H9 (cell line): ENCODE measurements at regions not wholly inside any gene's neighbourhood (a gene's known extent, or its start where the extent isn't known, plus 50 kb on each side); places are given as distances from the start of the nearest gene placed in this dataset.

Source experiments
- DNase-seq: peaks from one replicate; pipeline ENCODE4 v3.0.0-alpha.2; 2017
- H2AFZ ChIP-seq: one replicate; pipeline ENCODE4 v1.6.1; 2013; ENCODE audit warnings: mild to moderate bottlenecking, low read length, control low read depth, moderate library complexity
- H2AK5ac ChIP-seq: 2 replicates; pipeline ENCODE4 v1.6.1; 2013; ENCODE audit warnings: low read length, control low read depth, mixed read lengths; ENCODE audit not compliant: insufficient read length
- H2BK120ac ChIP-seq: one replicate; pipeline ENCODE4 v1.6.1; 2013; ENCODE audit warnings: low read depth, mild to moderate bottlenecking, low read length, control low read depth, inconsistent platforms; ENCODE audit not compliant: poor library complexity, severe bottlenecking
- H2BK12ac ChIP-seq: 2 replicates; pipeline ENCODE4 v1.6.1; 2013; ENCODE audit warnings: low read length, control low read depth, mixed read lengths, low read depth; ENCODE audit not compliant: insufficient read length
- H2BK15ac ChIP-seq: 2 replicates; pipeline ENCODE4 v1.6.1; 2013; ENCODE audit warnings: low read depth, low read length, control low read depth
- H2BK20ac ChIP-seq: one replicate; pipeline ENCODE4 v1.6.1; 2013; ENCODE audit warnings: low read depth, mild to moderate bottlenecking, low read length, control low read depth, inconsistent platforms; ENCODE audit not compliant: poor library complexity, severe bottlenecking
- H2BK5ac ChIP-seq: 2 replicates; pipeline ENCODE4 v1.6.1; 2013; ENCODE audit warnings: low read length, control low read depth, mixed read lengths; ENCODE audit not compliant: insufficient read length
- H3K14ac ChIP-seq: 2 replicates; pipeline ENCODE4 v1.6.1; 2013; ENCODE audit warnings: low read length, control low read depth; ENCODE audit not compliant: insufficient read depth
- H3K18ac ChIP-seq: 2 replicates; pipeline ENCODE4 v1.6.1; 2013; ENCODE audit warnings: low read depth, mild to moderate bottlenecking, mixed read lengths, low read length, control low read depth; ENCODE audit not compliant: insufficient read length
- H3K23ac ChIP-seq: 2 replicates; pipeline ENCODE4 v1.6.1; 2013; ENCODE audit warnings: low read length, control low read depth, mixed read lengths, low read depth; ENCODE audit not compliant: insufficient read length
- H3K23me2 ChIP-seq: 2 replicates; pipeline ENCODE4 v1.6.1; 2013; ENCODE audit warnings: low read depth, mild to moderate bottlenecking, mixed read lengths, low read length, control low read depth; ENCODE audit not compliant: insufficient read length, poor library complexity, severe bottlenecking
- H3K27ac ChIP-seq: 2 replicates; pipeline ENCODE4 v1.5.1; 2013; ENCODE audit warnings: low read length, control low read depth, mixed read lengths, low read depth; ENCODE audit not compliant: insufficient read length
- H3K27me3 ChIP-seq: 2 replicates; pipeline ENCODE4 v1.6.1; 2013; ENCODE audit warnings: low read length, control low read depth, inconsistent platforms; ENCODE audit not compliant: insufficient read depth
- H3K4ac ChIP-seq: 2 replicates; pipeline ENCODE4 v1.6.1; 2013; ENCODE audit warnings: low read depth, mild to moderate bottlenecking, control low read depth, inconsistent platforms, low read length, moderate library complexity
- H3K4me1 ChIP-seq: 2 replicates; pipeline ENCODE4 v1.6.1; 2013; ENCODE audit warnings: low read length, control low read depth, inconsistent platforms; ENCODE audit not compliant: insufficient read depth
- H3K4me2 ChIP-seq: 2 replicates; pipeline ENCODE4 v1.6.1; 2013; ENCODE audit warnings: low read length, control low read depth, mixed read lengths; ENCODE audit not compliant: insufficient read length, insufficient read depth
- H3K56ac ChIP-seq: 2 replicates; pipeline ENCODE4 v1.6.1; 2013; ENCODE audit warnings: low read depth, mild to moderate bottlenecking, mixed read lengths, low read length, control low read depth; ENCODE audit not compliant: insufficient read length
- H3K79me1 ChIP-seq: 2 replicates; pipeline ENCODE4 v1.6.1; 2013; ENCODE audit warnings: low read depth, mild to moderate bottlenecking, moderate library complexity, low read length, control low read depth, inconsistent platforms; ENCODE audit not compliant: insufficient read depth, poor library complexity, severe bottlenecking
- H3K79me2 ChIP-seq: 2 replicates; pipeline ENCODE4 v1.6.1; 2013; ENCODE audit warnings: low read length, control low read depth, inconsistent platforms; ENCODE audit not compliant: insufficient read depth
- H3K9ac ChIP-seq: 2 replicates; pipeline ENCODE4 v1.6.1; 2013; ENCODE audit warnings: low read length, control low read depth, mixed read lengths; ENCODE audit not compliant: insufficient read length; ENCODE audit errors: extremely low read depth
- H3K9me3 ChIP-seq: one replicate; pipeline ENCODE4 v1.6.1; 2013; ENCODE audit warnings: low read depth, low read length, inconsistent platforms; ENCODE audit not compliant: control insufficient read depth
- H3T11ph ChIP-seq: one replicate; pipeline ENCODE4 v1.6.1; 2013; ENCODE audit warnings: mild to moderate bottlenecking, low read length, control low read depth, inconsistent platforms
- H4K20me1 ChIP-seq: one replicate; pipeline ENCODE4 v1.6.1; 2013; ENCODE audit not compliant: control insufficient read depth, insufficient read length, insufficient read depth
- H4K5ac ChIP-seq: 2 replicates; pipeline ENCODE4 v1.6.1; 2013; ENCODE audit warnings: low read depth, mild to moderate bottlenecking, mixed read lengths, low read length, control low read depth; ENCODE audit not compliant: insufficient read length
- H4K8ac ChIP-seq: replicated peaks from 2 replicates; pipeline ENCODE4 v1.6.1; 2013; ENCODE audit warnings: low read length, control low read depth, mixed read lengths, low read depth; ENCODE audit not compliant: insufficient read length
- H4K91ac ChIP-seq: 2 replicates; pipeline ENCODE4 v1.6.1; 2013; ENCODE audit warnings: low read depth, mild to moderate bottlenecking, moderate library complexity, mixed read lengths, low read length, control low read depth; ENCODE audit not compliant: insufficient read length
- H3K27ac Mint-ChIP-seq, 3 experiments: 2 replicates in 2 of 3; 3 replicates in 1 of 3; pipeline ENCODE4 v1.8.0; 2020 to 2021; ENCODE audit warnings: mixed read lengths in 3 of 3, mild to moderate bottlenecking in 1 of 3, moderate library complexity in 1 of 3
- H3K27me3 Mint-ChIP-seq: 2 replicates; pipeline ENCODE4 v1.8.0; 2021; ENCODE audit warnings: low read depth, mild to moderate bottlenecking, moderate library complexity, mixed read lengths
- H3K36me3 Mint-ChIP-seq, 3 experiments: 2 replicates in 2 of 3; 3 replicates in 1 of 3; pipeline ENCODE4 v1.8.0; 2020 to 2021; ENCODE audit warnings: low read depth in 3 of 3, mixed read lengths in 3 of 3; ENCODE audit not compliant: insufficient read depth in 1 of 3
- H3K4me1 Mint-ChIP-seq, 2 experiments: 2 replicates each; pipeline ENCODE4 v1.8.0; 2020; ENCODE audit warnings: mixed read lengths in 2 of 2
- H3K4me3 Mint-ChIP-seq, 2 experiments: 2 replicates in 1 of 2; 3 replicates in 1 of 2; pipeline ENCODE4 v1.8.0; 2020 to 2021; ENCODE audit warnings: mild to moderate bottlenecking in 2 of 2, mixed read lengths in 2 of 2, moderate library complexity in 1 of 2
- H3K9me3 Mint-ChIP-seq, 2 experiments: 2 replicates in 1 of 2; 3 replicates in 1 of 2; pipeline ENCODE4 v1.8.0; 2020; ENCODE audit warnings: mild to moderate bottlenecking in 2 of 2, mixed read lengths in 2 of 2, moderate library complexity in 1 of 2
- CTCF ChIP-seq: fragments of 200-600 bp; sonication (generic); conservative IDR thresholded peaks from 3 replicates; pipeline ENCODE4 v1.8.0; 2021; ENCODE audit warnings: antibody characterized with exemption, mild to moderate bottlenecking
- WGBS: extraction: QIAGEN DNeasy Blood & Tissue Kit; methylation state at CpG from one replicate; pipeline ENCODE4 v1.1.7; 2013; ENCODE audit warnings: missing lambda C conversion rate, low lambda C conversion rate, mixed read lengths; ENCODE audit not compliant: insufficient read length; ENCODE audit errors: extremely low coverage; 5-methylcytosine and 5-hydroxymethylcytosine counted together

GRCh38 chr10:16030562-16030961, 170.3 kb upstream of the MINDY3 start:
- Histone ChIP-seq H2BK15ac (no peak overlapping the region), H2BK120ac (no peak overlapping the region), H3K23ac (no peak overlapping the region), H2BK12ac (no peak overlapping the region), H3K4me1 (no peaks in the 10 kb centered on the region), H2BK20ac (no peak overlapping the region), H2AFZ (no peak overlapping the region), H3K56ac (no peak overlapping the region), H3K23me2 (no peaks in the 10 kb centered on the region), H3K27me3 (no peaks in the 10 kb centered on the region; the same call in 1 of the 2 replicates), H3K14ac (no peak overlapping the region), H3K79me2 (no peaks in the 10 kb centered on the region), H4K20me1 (no peaks in the 10 kb centered on the region), H4K8ac (no peak overlapping the region), H3K4me2 (no peak overlapping the region), H2BK5ac (no peak overlapping the region), H4K91ac (no peak overlapping the region), H2AK5ac (no peak overlapping the region), H3K79me1 (no peaks in the 10 kb centered on the region), H3K9me3 (no peaks in the 10 kb centered on the region), H4K5ac (no peak overlapping the region), H3K9ac (no peak overlapping the region), H3K18ac (no peak overlapping the region), H3T11ph (no peak overlapping the region), H3K4ac (no peak overlapping the region), H3K27ac (no peak overlapping the region)
- Mint-ChIP-seq H3K36me3 (no peaks in the 10 kb centered on the region), H3K4me1 (peaks cover 9 to 11% of the 10 kb centered on the region in 2 experiments), H3K27ac (no peak overlapping the region), H3K4me3 (no peak overlapping the region), H3K9me3 (no peaks in the 10 kb centered on the region), H3K27me3 (no peaks in the 10 kb centered on the region)
- no CpG with 5 or more reads among the region's 1 CpG for WGBS
- DNase-seq: no peak
- TF ChIP-seq CTCF: no peak
